Hippocampal formation (tissue), 2 donors: ENCODE measurements at regions not wholly inside any gene's neighbourhood (a gene's known extent, or its start where the extent isn't known, plus 50 kb on each side); places are given as distances from the start of the nearest gene placed in this dataset.
A peak's percentile ranks its signal among the peaks of the same experiment; 100 is the strongest.

Experiments used
- DNase-seq, 2 donors: peaks; one replicate each; lab custom pipeline; 2025; lab: John Stamatoyannopoulos, UW

GRCh38 chr10:60728056-60728455, 50.2 kb upstream of the CDK1 start:
- DNase-seq: no peak

GRCh38 chr10:60726257-60726656, 52.0 kb upstream of the CDK1 start:
- DNase-seq: no peak

- DNase-seq: no peak
These were observed 55.7 kb upstream of the CDK1 start for GRCh38 chr10:60722623-60723022.

- no peak for DNase-seq
These were observed 58.6 kb upstream of the CDK1 start for GRCh38 chr10:60719721-60720120.

- no peak for DNase-seq
These were observed 59.4 kb upstream of the CDK1 start for GRCh38 chr10:60718886-60719285.

- no peak for DNase-seq
These were observed 60.4 kb upstream of the CDK1 start for GRCh38 chr10:60717852-60718251.

GRCh38 chr10:60714233-60714632, 64.0 kb upstream of the CDK1 start:
- DNase-seq: no peak

GRCh38 chr10:60711496-60711895, 66.8 kb upstream of the CDK1 start:
- no peak for DNase-seq

- no peak for DNase-seq
These were observed 68.2 kb upstream of the CDK1 start for GRCh38 chr10:60710041-60710440.

GRCh38 chr10:60708666-60709065, 69.6 kb upstream of the CDK1 start:
- DNase-seq: no peak

GRCh38 chr10:60707841-60708240, 70.4 kb upstream of the CDK1 start:
- DNase-seq: no peak

GRCh38 chr10:60706146-60706545, 72.1 kb upstream of the CDK1 start:
- no peak for DNase-seq

- DNase-seq: no peak
These were observed 72.9 kb upstream of the CDK1 start for GRCh38 chr10:60705376-60705775.

GRCh38 chr10:60704471-60704870, 73.8 kb upstream of the CDK1 start:
- DNase-seq: no peak

- DNase-seq: no peak
These were observed 74.8 kb upstream of the CDK1 start for GRCh38 chr10:60703266-60704041.

GRCh38 chr10:60687679-60688078, 90.6 kb upstream of the CDK1 start:
- no peak for DNase-seq

GRCh38 chr10:60684091-60684490, 94.2 kb upstream of the CDK1 start:
- no peak for DNase-seq

GRCh38 chr10:60681103-60681502, 97.2 kb upstream of the CDK1 start:
- no peak for DNase-seq

GRCh38 chr10:60679388-60679990, 98.8 kb upstream of the CDK1 start:
- DNase-seq: no peak

- DNase-seq: no peak
These were observed 99.3 kb upstream of the CDK1 start for GRCh38 chr10:60678978-60679377.

GRCh38 chr10:60677531-60678129, 100.6 kb upstream of the CDK1 start:
- peak in 1 of 2 donors; percentile 8 for DNase-seq

GRCh38 chr10:60675236-60675635, 103.0 kb upstream of the CDK1 start:
- DNase-seq: no peak

GRCh38 chr10:60669501-60669900, 108.8 kb upstream of the CDK1 start:
- DNase-seq: no peak
